NB4 (cell line): ENCODE measurements at regions not wholly inside any gene's neighbourhood (a gene's known extent, or its start where the extent isn't known, plus 50 kb on each side); places are given as distances from the start of the nearest gene placed in this dataset.

Source experiments
- DNase-seq: peaks from one replicate; pipeline ENCODE4 v3.0.0; 2010; ENCODE audit warnings: low read depth
- H3K4me3 ChIP-seq: one replicate; pipeline ENCODE4 v1.5.1; 2011; ENCODE audit warnings: mild to moderate bottlenecking, low read depth, low read length, moderate library complexity
- CTCF ChIP-seq: IDR thresholded peaks from one replicate; pipeline ENCODE4 v1.5.1; 2012; ENCODE audit warnings: low read depth, low read length
- MAX ChIP-seq: IDR thresholded peaks from 2 replicates; pipeline ENCODE4 v1.6.1; 2011; ENCODE audit warnings: low read depth, low read length
- MYC ChIP-seq: IDR thresholded peaks from 2 replicates; pipeline ENCODE4 v1.6.1; 2011; ENCODE audit warnings: low read depth, low read length
- POLR2A ChIP-seq: IDR thresholded peaks from 2 replicates; pipeline ENCODE4 v1.6.1; 2011; ENCODE audit warnings: mild to moderate bottlenecking; ENCODE audit not compliant: insufficient read length; ENCODE audit errors: extremely low read depth

GRCh38 chr7:12138421-12138820 is 72.7 kb upstream of the TMEM106B start:
- no peak overlapping the region for H3K4me3 ChIP-seq
- no peak for DNase-seq
- no peak for TF ChIP-seq POLR2A
- TF ChIP-seq CTCF = no peak
- TF ChIP-seq MYC = no peak
- TF ChIP-seq MAX = no peak

- peak; percentile 12 for DNase-seq
- H3K4me3 ChIP-seq = no peak overlapping the region
- TF ChIP-seq MYC = no peak
- TF ChIP-seq MAX = no peak
- TF ChIP-seq CTCF = no peak
Observed at GRCh38 chr7:12139416-12139815, 71.7 kb upstream of the TMEM106B start.

GRCh38 chr7:12146813-12147212 is 64.3 kb upstream of the TMEM106B start:
- no peak overlapping the region for H3K4me3 ChIP-seq
- TF ChIP-seq MAX = no peak
- no peak for TF ChIP-seq CTCF
- no peak for TF ChIP-seq POLR2A
- TF ChIP-seq MYC = no peak
- no peak for DNase-seq

GRCh38 chr7:12152196-12152918 is 58.7 kb upstream of the TMEM106B start:
- TF ChIP-seq MAX (no peak), CTCF (no peak), POLR2A (no peak), MYC (no peak)
- no peak for DNase-seq
- no peak overlapping the region for H3K4me3 ChIP-seq

GRCh38 chr7:12154119-12154518 is 57.0 kb upstream of the TMEM106B start:
- no peak for DNase-seq
- TF ChIP-seq MYC (no peak), CTCF (no peak), POLR2A (no peak), MAX (no peak)
- no peak overlapping the region for H3K4me3 ChIP-seq
